SK-N-SH treated with all-trans-retinoic acid at 6 μM for 48 hours (cell line): ENCODE measurements at regions not wholly inside any gene's neighbourhood (a gene's known extent, or its start where the extent isn't known, plus 50 kb on each side); places are given as distances from the start of the nearest gene placed in this dataset.

Experiments
- ATAC-seq: fragments of 200-7000 bp; cut with Tn5 transposase; 3 replicates; pipeline ENCODE4 v1.9.1; 2020; ENCODE audit warnings: mild to moderate bottlenecking, moderate library complexity
- ARNTL ChIP-seq: fragments of 450-650 bp; formaldehyde crosslinking; IDR thresholded peaks from 2 replicates; pipeline ENCODE4 v1.5.0; 2020; ENCODE audit warnings: low read depth, mild to moderate bottlenecking, moderate library complexity, borderline replicate concordance
- CREB5 ChIP-seq: fragments of 250-450 bp; sonication (Bioruptor Pico); IDR thresholded peaks from 2 replicates; pipeline ENCODE4 v1.5.1; 2020; ENCODE audit warnings: low read depth, mild to moderate bottlenecking, moderate library complexity
- CSDC2 ChIP-seq: fragments of 250-450 bp; sonication (Bioruptor Pico); IDR thresholded peaks from 2 replicates; pipeline ENCODE4 v1.5.0; 2020; ENCODE audit warnings: mild to moderate bottlenecking, moderate library complexity
- ESRRG ChIP-seq: fragments of 250-450 bp; sonication (Bioruptor Pico); IDR thresholded peaks from 2 replicates; pipeline ENCODE4 v1.6.1; 2021; ENCODE audit warnings: mild to moderate bottlenecking
- GLIS3 ChIP-seq: fragments of 250-450 bp; sonication (Bioruptor Pico); IDR thresholded peaks from 2 replicates; pipeline ENCODE4 v1.5.0; 2020; ENCODE audit warnings: mild to moderate bottlenecking, moderate library complexity
- ISL1 ChIP-seq: fragments of 250-450 bp; sonication (Bioruptor Pico); IDR thresholded peaks from 2 replicates; pipeline ENCODE4 v2.1.2; 2022; ENCODE audit warnings: mild to moderate bottlenecking, moderate library complexity
- POU6F1 ChIP-seq: fragments of 250-450 bp; sonication (Bioruptor Pico); IDR thresholded peaks from 2 replicates; pipeline ENCODE4 v1.8.0; 2021; ENCODE audit warnings: low read depth, mild to moderate bottlenecking, moderate library complexity, borderline replicate concordance
- PPARA ChIP-seq: fragments of 250-450 bp; sonication (Bioruptor Pico); IDR thresholded peaks from 2 replicates; pipeline ENCODE4 v1.5.0; 2020; ENCODE audit warnings: mild to moderate bottlenecking, borderline replicate concordance
- RARB ChIP-seq: fragments of 250-450 bp; sonication (Bioruptor Pico); IDR thresholded peaks from 2 replicates; pipeline ENCODE4 v1.8.0; 2021; ENCODE audit warnings: mild to moderate bottlenecking, moderate library complexity
- TOX ChIP-seq: fragments of 250-450 bp; sonication (Bioruptor Pico); IDR thresholded peaks from 2 replicates; pipeline ENCODE4 v1.8.0; 2021; ENCODE audit warnings: mild to moderate bottlenecking, moderate library complexity, borderline replicate concordance
- ZC3H10 ChIP-seq: fragments of 250-450 bp; sonication (Bioruptor Pico); IDR thresholded peaks from 2 replicates; pipeline ENCODE4 v1.5.1; 2021; ENCODE audit warnings: mild to moderate bottlenecking, moderate library complexity
- ZFP3 ChIP-seq: fragments of 250-450 bp; sonication (Bioruptor Pico); IDR thresholded peaks from 2 replicates; pipeline ENCODE4 v1.5.0; 2020; ENCODE audit warnings: mild to moderate bottlenecking, moderate library complexity
- ZFP30 ChIP-seq: fragments of 450-650 bp; formaldehyde crosslinking; IDR thresholded peaks from 2 replicates; pipeline ENCODE4 v1.5.0; 2022; ENCODE audit warnings: mild to moderate bottlenecking, moderate library complexity
- ZNF565 ChIP-seq: fragments of 450-650 bp; formaldehyde crosslinking; conservative IDR thresholded peaks from 2 replicates; pipeline ENCODE4 v1.5.0; 2020; ENCODE audit warnings: low read depth, mild to moderate bottlenecking, moderate library complexity
- ZNF70 ChIP-seq: fragments of 450-650 bp; formaldehyde crosslinking; IDR thresholded peaks from 2 replicates; pipeline ENCODE4 v1.5.0; 2020; ENCODE audit warnings: mild to moderate bottlenecking, moderate library complexity
- ZNF8 ChIP-seq: fragments of 450-650 bp; formaldehyde crosslinking; IDR thresholded peaks from 2 replicates; pipeline ENCODE4 v1.5.0; 2020; ENCODE audit warnings: mild to moderate bottlenecking, moderate library complexity
- TF ChIP-seq, protein P1 (sequence below): fragments of 250-450 bp; sonication (Bioruptor Pico); IDR thresholded peaks from 2 replicates; pipeline ENCODE4 v1.8.0; 2020; ENCODE audit warnings: mild to moderate bottlenecking, moderate library complexity, borderline replicate concordance

GRCh38 chr6:140490081-140490480 lies 1115.6 kb upstream of the CITED2 start:
- ATAC-seq, result no peak
- TF ChIP-seq CSDC2 (CRISPR knock-in tag) (no peak), POU6F1 (no peak), CREB5 (no peak), ZFP30 (no peak), RARB (CRISPR knock-in tag) (no peak), ESRRG (CRISPR knock-in tag) (no peak), ZC3H10 (CRISPR knock-in tag) (no peak), ZNF8 (CRISPR knock-in tag) (no peak), PPARA (CRISPR knock-in tag) (no peak), TOX (CRISPR knock-in tag) (no peak), ZNF565 (CRISPR knock-in tag) (no peak), ARNTL (CRISPR knock-in tag) (no peak), ZNF70 (CRISPR knock-in tag) (no peak)
- TF ChIP-seq, protein P1, sequence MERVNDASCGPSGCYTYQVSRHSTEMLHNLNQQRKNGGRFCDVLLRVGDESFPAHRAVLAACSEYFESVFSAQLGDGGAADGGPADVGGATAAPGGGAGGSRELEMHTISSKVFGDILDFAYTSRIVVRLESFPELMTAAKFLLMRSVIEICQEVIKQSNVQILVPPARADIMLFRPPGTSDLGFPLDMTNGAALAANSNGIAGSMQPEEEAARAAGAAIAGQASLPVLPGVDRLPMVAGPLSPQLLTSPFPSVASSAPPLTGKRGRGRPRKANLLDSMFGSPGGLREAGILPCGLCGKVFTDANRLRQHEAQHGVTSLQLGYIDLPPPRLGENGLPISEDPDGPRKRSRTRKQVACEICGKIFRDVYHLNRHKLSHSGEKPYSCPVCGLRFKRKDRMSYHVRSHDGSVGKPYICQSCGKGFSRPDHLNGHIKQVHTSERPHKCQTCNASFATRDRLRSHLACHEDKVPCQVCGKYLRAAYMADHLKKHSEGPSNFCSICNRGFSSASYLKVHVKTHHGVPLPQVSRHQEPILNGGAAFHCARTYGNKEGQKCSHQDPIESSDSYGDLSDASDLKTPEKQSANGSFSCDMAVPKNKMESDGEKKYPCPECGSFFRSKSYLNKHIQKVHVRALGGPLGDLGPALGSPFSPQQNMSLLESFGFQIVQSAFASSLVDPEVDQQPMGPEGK (CRISPR knock-in tag), result no peak

DNA sequence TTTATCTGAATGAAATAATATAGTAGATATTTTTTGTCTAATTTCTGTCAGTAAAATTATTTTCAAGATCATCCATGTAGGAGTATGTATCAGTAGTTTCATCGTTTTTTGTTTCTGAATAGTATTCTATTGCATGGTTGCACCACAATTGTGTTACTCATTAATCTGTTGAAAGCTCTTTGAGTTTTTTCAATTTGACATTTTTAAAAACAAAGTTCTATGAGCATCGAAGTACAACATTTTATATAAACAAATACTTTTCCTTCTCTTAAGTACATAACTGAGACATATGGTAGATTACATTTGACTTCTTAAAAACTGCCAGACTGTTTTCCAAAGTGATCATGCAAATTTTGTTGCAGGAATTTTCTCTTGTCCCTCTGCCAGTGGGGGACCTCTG lies 1113.1 kb upstream of the CITED2 start:
- no peak for ATAC-seq
- TF ChIP-seq ARNTL (CRISPR knock-in tag) (no peak), ZC3H10 (CRISPR knock-in tag) (no peak), CREB5 (no peak), ZNF565 (CRISPR knock-in tag) (no peak)
- TF ChIP-seq, protein P1 (CRISPR knock-in tag), result no peak

GRCh38 chr6:140486450-140487361 lies 1112.3 kb upstream of the CITED2 start:
- TF ChIP-seq ARNTL (CRISPR knock-in tag) (no peak), POU6F1 (no peak), GLIS3 (CRISPR knock-in tag) (no peak), ZNF8 (CRISPR knock-in tag) (no peak), ISL1 (CRISPR knock-in tag) (no peak), ZC3H10 (CRISPR knock-in tag) (no peak), ZFP3 (CRISPR knock-in tag) (no peak), ESRRG (CRISPR knock-in tag) (no peak)
- no peak for ATAC-seq
